ENCODE measurements at regions not wholly inside any gene's neighbourhood (a gene's known extent, or its start where the extent isn't known, plus 50 kb on each side); places are given as distances from the start of the nearest gene placed in this dataset.

- no peak for FAIRE-seq
- BruUV-seq (replicated peaks) = no TSS peak
- no peak for TF ChIP-seq POLR2AphosphoS5 (IDR thresholded peaks at IDR 0.05; ENCODE audit: insufficient read depth, low read depth, low read length)
- POLR2A ChIA-PET = interaction anchor here (0.6 kb wide), 1 partner anchor 113 kb away, joined by 4 read pairs; no protein-coding TSS in a partner anchor
- dilution Hi-C loops (cut with MboI; ENCODE audit: extremely low pct_ligation_motif_present, low sequenced_read_pairs) = no loop called here
- H3K27ac ChIP-seq (ENCODE audit: insufficient read depth, low read depth, low read length) = no peak overlapping the region
- DNase-seq (ENCODE audit: low read depth, low spot score) = no peak
- no peaks in the 10 kb centered on the region for H3K9me3 ChIP-seq (replicated peaks; ENCODE audit: control insufficient read depth, insufficient read depth, low read length)
- no peaks in the 10 kb centered on the region for H4K20me1 ChIP-seq (replicated peaks; ENCODE audit: control insufficient read depth, extremely low read depth, insufficient read depth, low read length)
- H3K4me1 ChIP-seq (ENCODE audit: control insufficient read depth, extremely low read depth, insufficient read depth, low read length) = no peaks in the 10 kb centered on the region
- H3K27me3 ChIP-seq (ENCODE audit: control insufficient read depth in 2 of 2, insufficient read depth in 2 of 2, low read length in 2 of 2) = peaks cover 0 to 5% of the 10 kb centered on the region in 2 experiments
- H3K9me1 ChIP-seq (replicated peaks; ENCODE audit: control insufficient read depth, extremely low read depth, insufficient read depth, low read length) = no peaks in the 10 kb centered on the region
- no peak overlapping the region for H3K9ac ChIP-seq (replicated peaks; ENCODE audit: extremely low read depth, insufficient read depth, low read length)
- no peak overlapping the region for H3K4me2 ChIP-seq (ENCODE audit: insufficient read depth, low read length)
- intact Hi-C loops (cut with micrococcal nuclease) = no loop called here
- H3K79me2 ChIP-seq (ENCODE audit: control insufficient read depth, insufficient read depth, low read length) = no peaks in the 10 kb centered on the region
- H3K4me3 ChIP-seq (replicated peaks in 1 of 3; ENCODE audit: insufficient read depth in 1 of 3, low read depth in 1 of 3, low read length in 3 of 3) = no peak overlapping the region
- CTCF ChIA-PET = interaction anchor here (1.4 kb wide), 1 partner anchor 13 kb away, joined by 3 read pairs; no protein-coding TSS in a partner anchor
- H2AFZ ChIP-seq (ENCODE audit: low read depth, low read length) = no peak overlapping the region
- no peaks in the 10 kb centered on the region for H3K36me3 ChIP-seq (ENCODE audit: control insufficient read depth in 2 of 2, extremely low read depth in 1 of 2, insufficient read depth in 2 of 2, low read length in 2 of 2)
These were observed 591.2 kb downstream of the ZNF674 start for GRCh38 chrX:45954026-45954425.

- CTCF ChIA-PET = interaction anchor here (0.6 kb wide), 1 partner anchor 158 kb away, joined by 3 read pairs; no protein-coding TSS in a partner anchor
- Histone ChIP-seq H3K27ac (ENCODE audit: insufficient read depth, low read depth, low read length) (no peak overlapping the region), H3K4me1 (ENCODE audit: control insufficient read depth, extremely low read depth, insufficient read depth, low read length) (no peaks in the 10 kb centered on the region), H4K20me1 (replicated peaks; ENCODE audit: control insufficient read depth, extremely low read depth, insufficient read depth, low read length) (no peaks in the 10 kb centered on the region), H3K4me3 (replicated peaks in 1 of 3; ENCODE audit: insufficient read depth in 1 of 3, low read depth in 1 of 3, low read length in 3 of 3) (no peak overlapping the region), H3K27me3 (ENCODE audit: control insufficient read depth in 2 of 2, insufficient read depth in 2 of 2, low read length in 2 of 2) (peaks cover 0 to 5% of the 10 kb centered on the region in 2 experiments), H3K36me3 (ENCODE audit: control insufficient read depth in 2 of 2, extremely low read depth in 1 of 2, insufficient read depth in 2 of 2, low read length in 2 of 2) (no peaks in the 10 kb centered on the region), H3K9me1 (replicated peaks; ENCODE audit: control insufficient read depth, extremely low read depth, insufficient read depth, low read length) (no peaks in the 10 kb centered on the region), H3K9me3 (replicated peaks; ENCODE audit: control insufficient read depth, insufficient read depth, low read length) (no peaks in the 10 kb centered on the region), H3K79me2 (ENCODE audit: control insufficient read depth, insufficient read depth, low read length) (no peaks in the 10 kb centered on the region), H3K4me2 (ENCODE audit: insufficient read depth, low read length) (no peak overlapping the region), H2AFZ (ENCODE audit: low read depth, low read length) (no peak overlapping the region), H3K9ac (replicated peaks; ENCODE audit: extremely low read depth, insufficient read depth, low read length) (no peak overlapping the region)
- intact Hi-C loops (cut with micrococcal nuclease) = no loop called here
- POLR2A ChIA-PET = no interaction called here
- dilution Hi-C loops (cut with MboI; ENCODE audit: extremely low pct_ligation_motif_present, low sequenced_read_pairs) = no loop called here
- TF ChIP-seq JUN (IDR thresholded peaks at IDR 0.05; ENCODE audit: borderline replicate concordance, insufficient read depth, insufficient read length, low read depth) = no peak
- TF ChIP-seq FOS (IDR thresholded peaks at IDR 0.05; ENCODE audit: borderline replicate concordance, insufficient read depth, low read length) = no peak
- no peak for TF ChIP-seq POLR2A (IDR thresholded peaks at IDR 0.05; ENCODE audit: low read depth, low read length)
- TF ChIP-seq EZH2 (IDR thresholded peaks at IDR 0.05; ENCODE audit: borderline replicate concordance, low read depth, low read length, severe bottlenecking) = no peak
- TF ChIP-seq MYC (IDR thresholded peaks at IDR 0.05; ENCODE audit: low read depth, low read length) = no peak
- no peak for TF ChIP-seq POLR2AphosphoS5 (IDR thresholded peaks at IDR 0.05; ENCODE audit: insufficient read depth, low read depth, low read length)
- TF ChIP-seq MAX (IDR thresholded peaks at IDR 0.05; ENCODE audit: insufficient read depth, insufficient read length) = no peak
- no peak for TF ChIP-seq CTCF (IDR thresholded peaks at IDR 0.05; ENCODE audit: extremely low read depth in 1 of 2, insufficient read depth in 1 of 2, low read depth in 1 of 2, low read length in 2 of 2)
- no peak for TF ChIP-seq GATA2 (IDR thresholded peaks at IDR 0.05; ENCODE audit: insufficient read depth, insufficient read length, low read depth, low read length)
- no TSS peak for BruUV-seq (replicated peaks)
- FAIRE-seq (no peak), DNase-seq (ENCODE audit: low read depth, low spot score) (no peak)
These were observed 593.2 kb downstream of the ZNF674 start for GRCh38 chrX:45952030-45952429.
